IPS DF 4.7 (cell line): ENCODE measurements at regions not wholly inside any gene's neighbourhood (a gene's known extent, or its start where the extent isn't known, plus 50 kb on each side); places are given as distances from the start of the nearest gene placed in this dataset.
"Not testable (repeated sequence)": the region's sequence is repeated elsewhere in the genome, so short reads cannot be mapped to it uniquely, and the experiment has no call there.

Experiments used
- DNase-seq: peaks from one replicate; pipeline ENCODE4 v3.0.0-alpha.2; 2013; ENCODE audit warnings: low spot score; ENCODE audit errors: extremely low read depth

GRCh38 chr5:112026879-112027278 is 269.9 kb upstream of the NREP start:
- not testable (repeated sequence) for DNase-seq

- DNase-seq = no peak
These were observed 268.8 kb upstream of the NREP start for GRCh38 chr5:112025757-112026156.

GRCh38 chr5:112024769-112025168 is 267.8 kb upstream of the NREP start:
- DNase-seq = no peak

- DNase-seq = no peak
These were observed 267.2 kb upstream of the NREP start for GRCh38 chr5:112024221-112024620.

- DNase-seq = no peak
These were observed 266.8 kb upstream of the NREP start for GRCh38 chr5:112023766-112024165.

- no peak for DNase-seq
These were observed 261.9 kb upstream of the NREP start for GRCh38 chr5:112018846-112019245.

GRCh38 chr5:112016980-112017379 is 260.0 kb upstream of the NREP start:
- DNase-seq = no peak

GRCh38 chr5:112014783-112015395 is 257.9 kb upstream of the NREP start:
- no peak for DNase-seq

GRCh38 chr5:112013660-112014059 is 256.7 kb upstream of the NREP start:
- DNase-seq = no peak

GRCh38 chr5:112012104-112012503 is 255.1 kb upstream of the NREP start:
- DNase-seq = no peak

- DNase-seq = no peak
These were observed 253.5 kb upstream of the NREP start for GRCh38 chr5:112010475-112010874.

- no peak for DNase-seq
These were observed 249.7 kb upstream of the NREP start for GRCh38 chr5:112006721-112007120.

GRCh38 chr5:112005623-112005930 is 248.6 kb upstream of the NREP start:
- DNase-seq = no peak

GRCh38 chr5:112004867-112005622 is 248.1 kb upstream of the NREP start:
- DNase-seq = no peak

GRCh38 chr5:112002376-112002775 is 245.4 kb upstream of the NREP start:
- no peak for DNase-seq

- no peak for DNase-seq
These were observed 242.3 kb upstream of the NREP start for GRCh38 chr5:111999286-111999685.

GRCh38 chr5:111998871-111999270 is 241.9 kb upstream of the NREP start:
- no peak for DNase-seq

- no peak for DNase-seq
These were observed 240.7 kb upstream of the NREP start for GRCh38 chr5:111997711-111998110.

- DNase-seq = no peak
These were observed 240.3 kb upstream of the NREP start for GRCh38 chr5:111997308-111997707.

- DNase-seq = no peak
These were observed 239.6 kb upstream of the NREP start for GRCh38 chr5:111996574-111996973.

- no peak for DNase-seq
These were observed 238.7 kb upstream of the NREP start for GRCh38 chr5:111995701-111996100.

GRCh38 chr5:111993242-111993641 is 236.2 kb upstream of the NREP start:
- no peak for DNase-seq

GRCh38 chr5:111984044-111984443 is 227.1 kb upstream of the NREP start:
- DNase-seq = no peak
